ENCODE measurements at regions not wholly inside any gene's neighbourhood (a gene's known extent, or its start where the extent isn't known, plus 50 kb on each side); places are given as distances from the start of the nearest gene placed in this dataset.

- DNase-seq (ENCODE audit: low read depth), result no peak
Measured at GRCh38 chr18:61093965-61094364, 239.3 kb upstream of the CDH20 start.

GRCh38 chr18:61096226-61096625, 237.0 kb upstream of the CDH20 start:
- no peak for DNase-seq (ENCODE audit: low read depth)
- TF ChIP-seq MYC (IDR thresholded peaks at IDR 0.05; ENCODE audit: low read depth, low read length), result no peak
- TF ChIP-seq MAX (IDR thresholded peaks at IDR 0.05; ENCODE audit: low read depth, low read length), result no peak
- TF ChIP-seq CTCF (IDR thresholded peaks at IDR 0.05; ENCODE audit: low read depth, low read length), result no peak
- TF ChIP-seq POLR2A (IDR thresholded peaks at IDR 0.05; ENCODE audit: extremely low read depth, insufficient read length), result no peak

More at GRCh38 chr18:61093965-61094364, 239.3 kb upstream of the CDH20 start:
- TF ChIP-seq MYC (IDR thresholded peaks at IDR 0.05; ENCODE audit: low read depth, low read length) (no peak), POLR2A (IDR thresholded peaks at IDR 0.05; ENCODE audit: extremely low read depth, insufficient read length) (no peak), MAX (IDR thresholded peaks at IDR 0.05; ENCODE audit: low read depth, low read length) (no peak), CTCF (IDR thresholded peaks at IDR 0.05; ENCODE audit: low read depth, low read length) (no peak)
- H3K4me3 ChIP-seq (ENCODE audit: low read depth, low read length), result no peak overlapping the region

GRCh38 chr18:61107113-61107512, 226.1 kb upstream of the CDH20 start:
- TF ChIP-seq CTCF (IDR thresholded peaks at IDR 0.05; ENCODE audit: low read depth, low read length) (no peak), POLR2A (IDR thresholded peaks at IDR 0.05; ENCODE audit: extremely low read depth, insufficient read length) (no peak), MAX (IDR thresholded peaks at IDR 0.05; ENCODE audit: low read depth, low read length) (no peak), MYC (IDR thresholded peaks at IDR 0.05; ENCODE audit: low read depth, low read length) (no peak)
- no peak overlapping the region for H3K4me3 ChIP-seq (ENCODE audit: low read depth, low read length)
- no peak for DNase-seq (ENCODE audit: low read depth)

More at GRCh38 chr18:61096226-61096625, 237.0 kb upstream of the CDH20 start:
- H3K4me3 ChIP-seq (ENCODE audit: low read depth, low read length), result no peak overlapping the region

- no peak overlapping the region for H3K4me3 ChIP-seq (ENCODE audit: low read depth, low read length)
- no peak for DNase-seq (ENCODE audit: low read depth)
- TF ChIP-seq CTCF (IDR thresholded peaks at IDR 0.05; ENCODE audit: low read depth, low read length), result no peak
- TF ChIP-seq MAX (IDR thresholded peaks at IDR 0.05; ENCODE audit: low read depth, low read length), result no peak
- TF ChIP-seq MYC (IDR thresholded peaks at IDR 0.05; ENCODE audit: low read depth, low read length), result no peak
- no peak for TF ChIP-seq POLR2A (IDR thresholded peaks at IDR 0.05; ENCODE audit: extremely low read depth, insufficient read length)
Measured at GRCh38 chr18:61108706-61109105, 224.5 kb upstream of the CDH20 start.

- H3K4me3 ChIP-seq (ENCODE audit: low read depth, low read length), result no peak overlapping the region
- TF ChIP-seq MYC (IDR thresholded peaks at IDR 0.05; ENCODE audit: low read depth, low read length) (no peak), CTCF (IDR thresholded peaks at IDR 0.05; ENCODE audit: low read depth, low read length) (no peak), MAX (IDR thresholded peaks at IDR 0.05; ENCODE audit: low read depth, low read length) (no peak), POLR2A (IDR thresholded peaks at IDR 0.05; ENCODE audit: extremely low read depth, insufficient read length) (no peak)
- no peak for DNase-seq (ENCODE audit: low read depth)
Measured at GRCh38 chr18:61123309-61123708, 209.9 kb upstream of the CDH20 start.

Data from NB4 (cell line).